Activated naive CD8-positive, alpha-beta T cell treated with anti-CD3 and anti-CD28 coated beads, Interleukin-2, amount 50 U/mL, for 24 hours (primary cell): ENCODE measurements at regions not wholly inside any gene's neighbourhood (a gene's known extent, or its start where the extent isn't known, plus 50 kb on each side); places are given as distances from the start of the nearest gene placed in this dataset.
"Not testable (repeated sequence)": the region's sequence is repeated elsewhere in the genome, so short reads cannot be mapped to it uniquely, and the experiment has no call there.

Experiments used
- ATAC-seq: fragments of 150-1000 bp; cut with Tn5 transposase; one replicate; pipeline ENCODE4 v1.10.0; 2021
- DNase-seq: peaks from one replicate; pipeline ENCODE4 v3.0.0; 2021
- H3K27ac Mint-ChIP-seq: one replicate; pipeline ENCODE4 v1.8.0; 2021; ENCODE audit warnings: mild to moderate bottlenecking, mixed read lengths
- H3K27me3 Mint-ChIP-seq: one replicate; pipeline ENCODE4 v1.8.0; 2021; ENCODE audit warnings: mixed read lengths
- H3K36me3 Mint-ChIP-seq: one replicate; pipeline ENCODE4 v1.8.0; 2021; ENCODE audit warnings: low read depth, mixed read lengths
- H3K4me1 Mint-ChIP-seq: one replicate; pipeline ENCODE4 v1.8.0; 2021; ENCODE audit warnings: mixed read lengths
- H3K4me3 Mint-ChIP-seq: one replicate; pipeline ENCODE4 v1.8.0; 2021; ENCODE audit warnings: mild to moderate bottlenecking, moderate library complexity, mixed read lengths
- H3K9me3 Mint-ChIP-seq: one replicate; pipeline ENCODE4 v1.8.0; 2021; ENCODE audit warnings: mixed read lengths

DNA sequence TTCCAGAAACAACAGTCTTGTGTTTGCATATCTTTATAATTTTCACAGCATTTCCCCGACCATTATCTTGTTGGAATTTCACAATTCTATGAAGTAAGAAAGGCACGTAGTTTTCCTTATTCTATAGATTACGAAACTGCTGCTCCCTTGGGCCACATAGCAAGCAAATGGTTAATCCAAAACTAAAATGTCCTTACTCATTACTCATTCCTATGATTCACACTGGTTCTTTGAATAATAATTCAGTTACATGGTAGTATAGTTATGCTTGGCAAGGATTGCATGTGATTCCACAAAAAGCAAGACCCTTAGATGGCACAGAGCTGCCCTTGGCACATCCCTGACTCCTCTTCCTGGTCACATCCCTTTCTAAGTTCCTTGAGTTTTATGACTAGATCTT, 51.2 kb downstream of the OR13H1 start:
- Mint-ChIP-seq H3K27me3 (no peaks in the 10 kb centered on the region), H3K27ac (no peak overlapping the region), H3K4me3 (no peak overlapping the region), H3K9me3 (peaks cover 3% of the 10 kb centered on the region), H3K4me1 (no peaks in the 10 kb centered on the region), H3K36me3 (no peaks in the 10 kb centered on the region)
- no peak for ATAC-seq
- no peak for DNase-seq

- no peaks in the 10 kb centered on the region for H3K36me3 Mint-ChIP-seq
- no peak overlapping the region for H3K4me3 Mint-ChIP-seq
- no peak for DNase-seq
- H3K4me1 Mint-ChIP-seq, result no peaks in the 10 kb centered on the region
- no peaks in the 10 kb centered on the region for H3K27me3 Mint-ChIP-seq
- no peaks in the 10 kb centered on the region for H3K9me3 Mint-ChIP-seq
- no peak for ATAC-seq
- H3K27ac Mint-ChIP-seq, result no peak overlapping the region
Measured at GRCh38 chrX:131607792-131608369, 64.0 kb downstream of the OR13H1 start.

DNA sequence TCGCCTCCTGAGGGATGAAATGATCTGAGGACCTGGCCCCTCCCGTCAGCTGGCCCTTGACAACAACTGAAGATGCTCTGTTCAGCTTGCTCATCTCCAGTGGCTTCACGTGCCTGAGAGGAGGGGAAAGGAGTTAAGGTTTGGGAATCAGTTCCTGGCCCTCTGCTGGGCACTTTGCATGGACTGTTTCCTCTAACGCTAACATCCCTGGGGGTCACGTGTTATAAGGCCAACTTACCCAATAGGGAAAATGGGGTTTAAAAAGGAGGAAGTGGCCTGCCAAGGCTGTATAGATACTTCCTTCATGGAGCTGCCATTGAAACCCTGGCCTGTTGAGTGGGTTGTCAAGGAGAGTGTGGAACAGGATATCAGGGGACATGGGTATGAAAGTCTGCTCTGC, 65.6 kb downstream of the OR13H1 start:
- H3K4me1 Mint-ChIP-seq, result no peaks in the 10 kb centered on the region
- H3K27me3 Mint-ChIP-seq, result no peaks in the 10 kb centered on the region
- H3K9me3 Mint-ChIP-seq, result no peaks in the 10 kb centered on the region
- H3K27ac Mint-ChIP-seq, result no peak overlapping the region
- DNase-seq, result no peak
- ATAC-seq, result no peak
- H3K4me3 Mint-ChIP-seq, result no peak overlapping the region
- H3K36me3 Mint-ChIP-seq, result no peaks in the 10 kb centered on the region

DNA sequence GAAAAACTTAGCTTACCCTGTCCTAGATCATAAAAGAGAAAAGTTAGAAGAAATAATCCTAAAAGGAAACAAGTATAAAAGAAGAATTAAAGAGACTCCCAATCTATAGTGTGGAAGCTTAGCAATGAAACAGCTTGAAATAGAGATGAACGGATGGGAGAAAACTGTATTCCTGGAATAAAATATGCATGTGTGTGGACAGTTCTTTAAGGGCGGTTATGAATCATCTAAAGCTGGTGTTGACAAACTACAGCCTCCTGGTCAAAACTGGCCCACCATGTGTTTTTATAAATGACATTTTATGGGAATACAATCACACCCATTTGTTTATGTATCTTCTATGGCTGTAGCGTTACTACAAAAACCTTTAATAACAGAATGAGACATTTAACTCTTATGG, 69.4 kb downstream of the OR13H1 start:
- H3K27me3 Mint-ChIP-seq, result peaks cover 5% of the 10 kb centered on the region
- no peak for DNase-seq
- H3K27ac Mint-ChIP-seq, result no peak overlapping the region
- H3K36me3 Mint-ChIP-seq, result no peaks in the 10 kb centered on the region
- no peaks in the 10 kb centered on the region for H3K9me3 Mint-ChIP-seq
- no peak for ATAC-seq
- H3K4me3 Mint-ChIP-seq, result no peak overlapping the region
- H3K4me1 Mint-ChIP-seq, result no peaks in the 10 kb centered on the region

GRCh38 chrX:131614241-131614640, 70.4 kb downstream of the OR13H1 start:
- Mint-ChIP-seq H3K9me3 (no peaks in the 10 kb centered on the region), H3K27ac (no peak overlapping the region), H3K36me3 (no peaks in the 10 kb centered on the region), H3K4me1 (no peaks in the 10 kb centered on the region), H3K4me3 (no peak overlapping the region), H3K27me3 (peaks cover 5% of the 10 kb centered on the region)
- ATAC-seq (no peak), DNase-seq (no peak)

DNA sequence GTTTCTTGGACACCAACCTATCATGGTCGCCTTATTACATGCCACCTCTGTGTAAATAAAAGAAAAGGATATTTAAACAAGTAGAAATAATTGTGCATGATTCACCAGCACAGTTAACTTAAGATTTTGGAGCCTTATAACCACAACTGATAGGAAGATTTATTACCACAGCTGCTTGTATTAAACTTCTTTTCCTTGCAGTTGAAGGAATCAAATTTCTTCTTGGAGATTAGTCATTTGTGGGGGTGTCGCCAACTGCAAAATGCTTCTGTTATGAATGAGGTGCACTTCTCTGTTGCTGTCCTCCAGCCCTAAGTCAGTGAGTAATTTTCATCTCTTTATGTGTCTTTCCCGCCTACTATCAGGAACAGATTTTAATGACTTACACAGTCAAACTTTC, 73.3 kb downstream of the OR13H1 start:
- Mint-ChIP-seq H3K27me3 (peaks cover 5% of the 10 kb centered on the region), H3K36me3 (no peaks in the 10 kb centered on the region), H3K27ac (no peak overlapping the region), H3K4me3 (no peak overlapping the region), H3K9me3 (no peaks in the 10 kb centered on the region), H3K4me1 (no peaks in the 10 kb centered on the region)
- no peak for DNase-seq
- no peak for ATAC-seq

- Mint-ChIP-seq H3K36me3 (no peaks in the 10 kb centered on the region), H3K9me3 (no peaks in the 10 kb centered on the region), H3K27me3 (peaks cover 4% of the 10 kb centered on the region), H3K4me3 (no peak overlapping the region), H3K4me1 (no peaks in the 10 kb centered on the region), H3K27ac (no peak overlapping the region)
- DNase-seq, result no peak
- ATAC-seq, result no peak
Measured at GRCh38 chrX:131621650-131622049, 77.8 kb downstream of the OR13H1 start.

DNA sequence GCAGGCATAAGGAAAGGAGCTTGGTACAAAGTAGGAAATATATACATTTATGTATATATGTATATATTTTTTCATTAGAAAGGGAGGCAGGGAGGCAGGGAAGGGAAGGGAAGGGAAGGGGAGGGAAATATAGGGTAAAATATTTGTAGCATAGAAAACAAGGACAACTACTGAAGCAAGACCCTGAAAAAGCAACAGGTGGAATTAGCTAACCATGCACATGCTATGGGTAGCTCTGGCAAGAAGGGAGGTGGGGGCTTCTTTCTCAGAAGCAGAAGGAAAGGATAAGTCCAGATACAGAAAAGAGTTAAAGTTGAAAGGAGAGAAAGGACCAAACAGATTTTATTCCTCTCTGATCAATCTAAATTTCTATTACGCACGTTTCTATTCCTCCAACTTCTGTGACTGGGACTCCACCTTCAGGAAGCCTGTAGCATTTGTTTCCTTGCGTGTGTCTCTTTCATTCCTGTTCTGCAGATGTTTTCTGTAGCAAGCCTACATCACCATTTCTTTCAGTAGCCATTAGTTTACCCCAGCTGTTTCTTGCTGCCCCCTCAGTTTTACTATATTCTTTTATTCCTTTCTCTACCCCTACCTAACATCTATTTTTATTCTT, 82.9 kb downstream of the OR13H1 start:
- Mint-ChIP-seq H3K4me3 (no peak overlapping the region), H3K9me3 (no peaks in the 10 kb centered on the region), H3K27me3 (peaks cover 6% of the 10 kb centered on the region), H3K4me1 (no peaks in the 10 kb centered on the region), H3K36me3 (no peaks in the 10 kb centered on the region), H3K27ac (no peak overlapping the region)
- ATAC-seq (no peak), DNase-seq (no peak)

DNA sequence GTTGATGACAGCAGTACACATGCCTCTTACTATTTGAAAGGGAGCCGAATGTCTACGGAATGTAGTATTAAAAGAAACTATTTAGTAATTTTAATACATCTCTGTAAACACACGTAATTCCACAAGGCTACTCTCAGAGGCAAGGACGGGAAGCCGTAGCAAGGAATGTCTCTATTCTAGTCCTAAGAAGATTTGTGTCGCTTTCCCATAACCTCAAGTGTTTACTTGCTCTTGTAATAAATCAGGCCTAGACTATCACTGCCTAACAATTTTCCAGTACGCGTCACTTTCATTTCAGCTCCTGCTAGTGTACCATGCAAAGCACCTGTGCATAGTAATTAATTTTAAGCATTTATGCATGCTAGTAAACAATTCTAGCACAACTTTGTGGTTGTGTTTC, 86.7 kb downstream of the OR13H1 start:
- peaks cover 3% of the 10 kb centered on the region for H3K27me3 Mint-ChIP-seq
- no peaks in the 10 kb centered on the region for H3K9me3 Mint-ChIP-seq
- no peak overlapping the region for H3K27ac Mint-ChIP-seq
- DNase-seq (no peak), ATAC-seq (no peak)
- no peaks in the 10 kb centered on the region for H3K36me3 Mint-ChIP-seq
- H3K4me1 Mint-ChIP-seq, result no peaks in the 10 kb centered on the region
- no peak overlapping the region for H3K4me3 Mint-ChIP-seq

- Mint-ChIP-seq H3K27ac (no peak overlapping the region), H3K4me1 (no peaks in the 10 kb centered on the region), H3K27me3 (no peaks in the 10 kb centered on the region), H3K4me3 (no peak overlapping the region), H3K36me3 (no peaks in the 10 kb centered on the region), H3K9me3 (no peaks in the 10 kb centered on the region)
- DNase-seq, result peak; percentile 29
- peak; percentile 72 for ATAC-seq
Measured at GRCh38 chrX:131633285-131633917, 89.5 kb downstream of the OR13H1 start.

- no peak overlapping the region for H3K4me3 Mint-ChIP-seq
- H3K36me3 Mint-ChIP-seq, result no peaks in the 10 kb centered on the region
- no peak for ATAC-seq
- H3K27me3 Mint-ChIP-seq, result no peaks in the 10 kb centered on the region
- DNase-seq, result no peak
- no peaks in the 10 kb centered on the region for H3K4me1 Mint-ChIP-seq
- no peaks in the 10 kb centered on the region for H3K9me3 Mint-ChIP-seq
- H3K27ac Mint-ChIP-seq, result no peak overlapping the region
Measured at GRCh38 chrX:131634900-131635299, 91.0 kb downstream of the OR13H1 start.

DNA sequence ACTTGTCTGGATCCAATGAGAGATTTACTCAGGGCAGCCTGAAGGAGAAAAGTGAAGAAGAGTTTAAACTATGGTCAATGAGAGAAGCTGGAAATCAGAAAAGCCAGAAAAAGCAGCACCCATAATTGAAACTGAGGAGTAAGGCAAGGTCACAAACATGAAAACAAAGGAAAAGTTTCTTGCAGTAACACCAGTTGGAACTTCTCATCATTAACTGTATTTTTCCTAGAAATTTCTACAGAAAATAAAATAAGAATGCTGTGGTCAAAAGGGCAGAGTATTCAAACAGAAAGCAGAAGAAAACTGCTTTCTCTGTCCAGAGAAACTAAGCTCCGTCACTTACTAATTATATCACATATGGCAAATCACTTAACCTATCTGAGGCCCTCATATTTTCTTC, 102.2 kb downstream of the OR13H1 start:
- Mint-ChIP-seq H3K9me3 (no peaks in the 10 kb centered on the region), H3K27me3 (no peaks in the 10 kb centered on the region), H3K4me3 (no peak overlapping the region), H3K27ac (no peak overlapping the region), H3K4me1 (peaks cover 10% of the 10 kb centered on the region), H3K36me3 (no peaks in the 10 kb centered on the region)
- ATAC-seq (no peak), DNase-seq (no peak)

- H3K27me3 Mint-ChIP-seq, result peaks cover 13% of the 10 kb centered on the region
- H3K9me3 Mint-ChIP-seq, result no peaks in the 10 kb centered on the region
- no peak overlapping the region for H3K4me3 Mint-ChIP-seq
- DNase-seq, result no peak
- ATAC-seq, result peak; percentile 51
- no peak overlapping the region for H3K27ac Mint-ChIP-seq
- H3K36me3 Mint-ChIP-seq, result no peaks in the 10 kb centered on the region
- peaks cover 13% of the 10 kb centered on the region for H3K4me1 Mint-ChIP-seq
Measured at GRCh38 chrX:131649741-131650140, 105.9 kb downstream of the OR13H1 start.

DNA sequence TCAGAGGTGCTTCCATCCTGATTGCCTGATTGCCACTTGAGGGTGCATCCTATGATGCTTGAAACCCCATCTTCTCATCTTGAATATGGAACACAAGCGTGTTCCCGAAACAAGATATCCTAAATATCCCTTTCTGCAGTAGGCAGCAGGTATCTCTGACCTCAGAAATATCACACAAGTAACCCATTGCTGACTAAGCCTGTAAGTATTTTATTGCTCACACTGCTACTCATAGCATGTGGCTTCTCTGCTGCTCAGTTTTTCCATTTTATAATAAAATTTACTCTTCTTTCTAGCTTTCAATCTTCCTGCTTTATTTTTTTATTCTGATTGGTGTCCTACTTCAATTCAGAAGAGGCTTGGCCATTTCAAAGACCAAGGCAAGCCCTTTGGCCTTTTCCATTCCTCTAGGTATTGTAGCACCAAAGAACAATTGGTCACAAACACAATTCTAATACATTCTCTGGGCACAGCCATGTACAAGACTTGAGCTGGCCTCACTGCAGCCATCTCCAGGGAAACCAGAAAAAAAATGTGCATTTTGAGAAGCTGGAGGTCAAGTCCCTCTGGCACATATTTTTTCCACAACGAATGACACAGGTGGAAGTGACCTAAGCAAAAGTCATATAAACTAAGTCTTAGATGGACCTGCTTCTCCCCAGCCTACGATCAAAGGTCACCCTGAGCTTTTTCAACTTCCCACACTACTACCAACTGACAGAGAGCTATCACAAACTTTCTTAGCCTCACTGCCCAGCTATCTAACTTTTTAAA, 107.0 kb downstream of the OR13H1 start:
- Mint-ChIP-seq H3K27ac (peak overlapping the region; percentile 52), H3K4me3 (peak overlapping the region; percentile 24), H3K27me3 (peaks cover 14% of the 10 kb centered on the region)

DNA sequence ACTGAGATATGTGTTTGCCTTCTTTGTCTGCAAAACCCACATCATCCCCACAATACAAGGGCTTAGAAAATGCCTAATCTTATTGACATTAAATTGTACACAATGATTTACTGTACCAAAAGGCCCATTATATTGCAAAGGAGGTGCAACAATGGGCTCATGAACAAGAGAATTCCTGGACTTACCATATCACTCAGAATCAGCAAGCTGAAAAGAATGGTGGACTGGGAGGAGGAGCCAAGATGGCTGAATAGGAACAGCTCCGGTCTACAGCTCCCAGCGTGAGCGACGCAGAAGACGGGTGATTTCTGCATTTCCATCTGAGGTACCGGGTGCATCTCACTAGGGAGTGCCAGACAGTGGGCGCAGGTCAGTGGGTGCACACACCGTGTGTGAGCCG, 119.9 kb downstream of the OR13H1 start:
- H3K36me3 Mint-ChIP-seq, H3K4me1 Mint-ChIP-seq, H3K4me3 Mint-ChIP-seq, H3K27me3 Mint-ChIP-seq, DNase-seq, H3K9me3 Mint-ChIP-seq, ATAC-seq, H3K27ac Mint-ChIP-seq: not testable (repeated sequence)

More for the DNA sequence above, 107.0 kb downstream of the OR13H1 start:
- peaks cover 13% of the 10 kb centered on the region for H3K4me1 Mint-ChIP-seq
- ATAC-seq, result peak; percentile 80
- no peaks in the 10 kb centered on the region for H3K36me3 Mint-ChIP-seq
- no peak for DNase-seq
- H3K9me3 Mint-ChIP-seq, result no peaks in the 10 kb centered on the region
